Right lobe of liver (tissue), 6 donors: ENCODE measurements at regions not wholly inside any gene's neighbourhood (a gene's known extent, or its start where the extent isn't known, plus 50 kb on each side); places are given as distances from the start of the nearest gene placed in this dataset.
A peak's percentile ranks its signal among the peaks of the same experiment; 100 is the strongest.

Experiments used
- ATAC-seq, 4 donors: fragments of 200-7000 bp; cut with Tn5 transposase; one replicate each; pipeline ENCODE4 v1.9.1; 2020; ENCODE audit warnings: mild to moderate bottlenecking in 4 of 4, moderate library complexity in 4 of 4
- DNase-seq, 3 donors: peaks; one replicate each; pipeline ENCODE4 v3.0.0-alpha.2; 2020
- H3K27ac ChIP-seq, 3 donors: fragments of 200-600 bp; one replicate each; pipeline ENCODE4 v1.8.0; 2022
- H3K27me3 ChIP-seq, 2 donors: fragments of 200-600 bp; one replicate each; pipeline ENCODE4 v1.8.0; 2022
- H3K36me3 ChIP-seq, 4 donors: fragments of 200-600 bp; sonication (generic) in 1 of 4; one replicate each; pipeline versions ENCODE4 v1.5.1 to v1.8.0; 2017 to 2022; ENCODE audit warnings: control low read depth in 1 of 4
- H3K4me1 ChIP-seq, 4 donors: fragments of 200-600 bp; sonication (generic) in 1 of 4; one replicate each; pipeline versions ENCODE4 v1.5.1 to v1.8.0; 2017 to 2022; ENCODE audit warnings: control low read depth in 1 of 4
- H3K4me3 ChIP-seq, 3 donors: fragments of 200-600 bp; one replicate each; pipeline ENCODE4 v1.8.0; 2022
- H3K9me3 ChIP-seq, 4 donors: fragments of 200-600 bp; sonication (generic) in 1 of 4; one replicate each; pipeline versions ENCODE4 v1.5.1 to v1.8.0; 2017 to 2022; ENCODE audit warnings: control low read depth in 1 of 4
- CTCF ChIP-seq, 4 donors: fragments of 200-600 bp in 3 of 4; fragments of 450-650 bp in 1 of 4; IDR thresholded peaks; one replicate each; pipeline versions ENCODE4 v1.5.1 to v1.8.0; 2016 to 2022; ENCODE audit warnings: antibody characterized with exemption in 4 of 4, mild to moderate bottlenecking in 2 of 4
- POLR2A ChIP-seq: fragments of 450-650 bp; IDR thresholded peaks from one replicate; pipeline ENCODE4 v1.6.1; 2017; ENCODE audit warnings: antibody characterized with exemption, mild to moderate bottlenecking
- whole genome bisulfite sequencing: methylation state at CpG from one replicate; pipeline ENCODE4 v1.1.6; 2018; ENCODE audit warnings: low coverage, low lambda C conversion rate; ENCODE audit not compliant: insufficient coverage; ENCODE audit errors: missing lambda C conversion rate; 5-methylcytosine and 5-hydroxymethylcytosine counted together
- intact Hi-C, 2 donors: fragments of 100-400 bp; cut with DNase I; formaldehyde crosslinking; loops; one replicate each; pipeline versions ENCODE4 v1.11.2 to v1.14.1; 2022
- donor health status: DM: no; HTN: yes; CAD: no.
- donor health status: DM: no; HTN: no; CAD: no.
- donor health status: DM: no; HTN: no; CAD: no.
- donor health status: DM: no; HTN: yes; CAD: no.
- donor health status: DM: no; HTN: yes; CAD: no.

- Histone ChIP-seq H3K27ac (no peak overlapping the region), H3K36me3 (no peaks in the 10 kb centered on the region), H3K4me3 (no peak overlapping the region), H3K4me1 (no peaks in the 10 kb centered on the region), H3K9me3 (no peaks in the 10 kb centered on the region), H3K27me3 (no peaks in the 10 kb centered on the region)
- 28% methylated on average over 2 of the region's 2 CpGs for WGBS
- no peak for ATAC-seq
- intact Hi-C loops: no loop called here
- DNase-seq: no peak
- TF ChIP-seq POLR2A: no peak
- no peak for TF ChIP-seq CTCF (IDR thresholded peaks at IDR 0.05)
Observed at GRCh38 chr2:123093199-123093598, 931.9 kb upstream of the CNTNAP5 start.

- WGBS: 49% methylated on average over 8 of the region's 13 CpGs
- Histone ChIP-seq H3K4me1 (no peaks in the 10 kb centered on the region), H3K36me3 (no peaks in the 10 kb centered on the region), H3K27ac (no peak overlapping the region), H3K27me3 (no peaks in the 10 kb centered on the region), H3K4me3 (no peak overlapping the region), H3K9me3 (no peaks in the 10 kb centered on the region)
- DNase-seq: no peak
- intact Hi-C loops: no loop called here
- peak in 1 of 4 donors; percentile 17 for ATAC-seq
- TF ChIP-seq CTCF (IDR thresholded peaks at IDR 0.05): no peak
- TF ChIP-seq POLR2A: no peak
Observed at GRCh38 chr2:123095219-123095835, 929.8 kb upstream of the CNTNAP5 start.

GRCh38 chr2:123098619-123099018 lies 926.5 kb upstream of the CNTNAP5 start:
- ATAC-seq: no peak
- TF ChIP-seq POLR2A (no peak), CTCF (IDR thresholded peaks at IDR 0.05) (no peak)
- intact Hi-C loops: no loop called here

GRCh38 chr2:123101434-123101833 lies 923.7 kb upstream of the CNTNAP5 start:
- H3K36me3 ChIP-seq: no peaks in the 10 kb centered on the region
- 17% methylated on average over 2 of the region's 2 CpGs for WGBS
- H3K27me3 ChIP-seq: no peaks in the 10 kb centered on the region
- ATAC-seq (no peak), DNase-seq (no peak)
- no peaks in the 10 kb centered on the region for H3K4me1 ChIP-seq
- no peak overlapping the region for H3K27ac ChIP-seq
- H3K9me3 ChIP-seq: no peaks in the 10 kb centered on the region
- no peak overlapping the region for H3K4me3 ChIP-seq
- TF ChIP-seq CTCF (IDR thresholded peaks at IDR 0.05): no peak
- TF ChIP-seq POLR2A: no peak
- intact Hi-C loops: no loop called here

More at GRCh38 chr2:123098619-123099018, 926.5 kb upstream of the CNTNAP5 start:
- no peaks in the 10 kb centered on the region for H3K27me3 ChIP-seq
- H3K9me3 ChIP-seq: no peaks in the 10 kb centered on the region
- no peaks in the 10 kb centered on the region for H3K36me3 ChIP-seq
- no peak overlapping the region for H3K4me3 ChIP-seq
- no peak for DNase-seq
- H3K27ac ChIP-seq: no peak overlapping the region
- H3K4me1 ChIP-seq: no peaks in the 10 kb centered on the region

- DNase-seq (no peak), ATAC-seq (no peak)
- Histone ChIP-seq H3K9me3 (no peaks in the 10 kb centered on the region), H3K27me3 (no peaks in the 10 kb centered on the region), H3K4me3 (no peak overlapping the region), H3K36me3 (no peaks in the 10 kb centered on the region), H3K27ac (no peak overlapping the region), H3K4me1 (no peaks in the 10 kb centered on the region)
- intact Hi-C loops: no loop called here
- TF ChIP-seq CTCF (IDR thresholded peaks at IDR 0.05): no peak
- TF ChIP-seq POLR2A: no peak
- WGBS: 58% methylated on average over 2 of the region's 2 CpGs
Observed at GRCh38 chr2:123103902-123104301, 921.2 kb upstream of the CNTNAP5 start.
